B cell (primary cell): ENCODE measurements at regions not wholly inside any gene's neighbourhood (a gene's known extent, or its start where the extent isn't known, plus 50 kb on each side); places are given as distances from the start of the nearest gene placed in this dataset.

Source experiments
- ATAC-seq: fragments of 200-7000 bp; cut with Tn5 transposase; one replicate; pipeline ENCODE4 v1.10.0; 2021; ENCODE audit warnings: low read depth, mild to moderate bottlenecking, moderate number of reproducible peaks, moderate library complexity
- CTCF ChIA-PET: fragments of 350-600 bp; sonication (Branson Sonifier 250); formaldehyde crosslinking; loops from one replicate; lab custom pipeline; 2021; ENCODE audit warnings: antibody characterized with exemption, inconsistent platforms; lab: Charles Lee
- POLR2A ChIA-PET: fragments of 350-600 bp; sonication (Branson Sonifier 250); formaldehyde crosslinking; loops from one replicate; lab custom pipeline; 2021; ENCODE audit warnings: antibody characterized with exemption; lab: Charles Lee
- DNase-seq: peaks from one replicate; pipeline ENCODE4 v3.0.0; 2013
- H2AFZ ChIP-seq: 2 replicates; pipeline ENCODE4 v1.6.1; 2012; ENCODE audit warnings: mild to moderate bottlenecking, low read depth, low read length; ENCODE audit not compliant: insufficient read depth, poor library complexity, severe bottlenecking
- H3K27ac ChIP-seq, 2 donors: 1 replicate in 1 of 2; 2 replicates in 1 of 2; pipeline ENCODE4 v1.5.1; 2012 to 2013; ENCODE audit warnings: low read length in 2 of 2, mild to moderate bottlenecking in 2 of 2, moderate library complexity in 1 of 2
- H3K27me3 ChIP-seq, 4 experiments: fragments of 200-600 bp in 1 of 4; sonication (generic) in 1 of 4; replicated peaks in 1 of 4; 1 replicate in 2 of 4; 2 replicates in 2 of 4; pipeline versions ENCODE4 v1.6.1 to v1.7.0; 2013 to 2016; ENCODE audit warnings: low read length in 3 of 4, mild to moderate bottlenecking in 2 of 4, mixed read lengths in 1 of 4, moderate library complexity in 1 of 4; ENCODE audit not compliant: insufficient read depth in 4 of 4, control insufficient read depth in 3 of 4; ENCODE audit errors: control extremely low read depth in 1 of 4
- H3K36me3 ChIP-seq, 2 experiments: replicated peaks in 1 of 2; 1 replicate in 1 of 2; 2 replicates in 1 of 2; pipeline versions ENCODE4 v1.6.1 to v1.7.1; 2013; ENCODE audit warnings: low read length in 1 of 2; ENCODE audit not compliant: insufficient read depth in 2 of 2, control insufficient read depth in 1 of 2; ENCODE audit errors: control extremely low read depth in 1 of 2, extremely low read depth in 1 of 2
- H3K4me1 ChIP-seq, 2 donors: fragments of 200-600 bp in 1 of 2; sonication (generic) in 1 of 2; 1 replicate in 1 of 2; 2 replicates in 1 of 2; pipeline versions ENCODE4 v1.5.1 to v1.6.1; 2013 to 2017; ENCODE audit warnings: low read length in 2 of 2; ENCODE audit not compliant: control insufficient read depth in 2 of 2, insufficient read depth in 2 of 2
- H3K4me2 ChIP-seq: replicated peaks from 2 replicates; pipeline ENCODE3; 2012; ENCODE audit warnings: mild to moderate bottlenecking, low read depth, low read length; ENCODE audit not compliant: poor library complexity, severe bottlenecking
- H3K4me3 ChIP-seq, 5 experiments: fragments of 200-600 bp in 1 of 5; sonication (generic) in 1 of 5; 1 replicate in 3 of 5; 2 replicates in 2 of 5; pipeline versions ENCODE4 v1.5.1 to v1.7.0; 2011 to 2016; ENCODE audit warnings: low read length in 4 of 5, mild to moderate bottlenecking in 4 of 5, low read depth in 2 of 5, control low read depth in 1 of 5, moderate library complexity in 1 of 5; ENCODE audit not compliant: insufficient read depth in 1 of 5; ENCODE audit errors: control extremely low read depth in 1 of 5, extremely low read depth in 1 of 5
- H3K79me2 ChIP-seq: fragments of 200-600 bp; sonication (generic); one replicate; pipeline ENCODE4 v1.6.0; 2016; ENCODE audit warnings: low read length; ENCODE audit not compliant: control insufficient read depth, insufficient read depth
- H3K9ac ChIP-seq: fragments of 200-600 bp; sonication (generic); 2 replicates; pipeline ENCODE4 v1.6.1; 2017; ENCODE audit warnings: mild to moderate bottlenecking, low read length, moderate library complexity
- H3K9me3 ChIP-seq, 3 donors: one replicate each; pipeline versions ENCODE4 v1.6.1 to v1.7.1; 2013; ENCODE audit warnings: low read length in 2 of 3; ENCODE audit not compliant: control insufficient read depth in 2 of 3, insufficient read depth in 1 of 3; ENCODE audit errors: control extremely low read depth in 1 of 3
- H4K20me1 ChIP-seq: 2 replicates; pipeline ENCODE4 v1.6.0; 2012; ENCODE audit warnings: mild to moderate bottlenecking, low read length; ENCODE audit not compliant: insufficient read depth, control insufficient read depth, poor library complexity, severe bottlenecking
- H3K27ac Mint-ChIP-seq: one replicate; pipeline ENCODE4 v1.8.0; 2021; ENCODE audit warnings: mixed read lengths
- H3K27me3 Mint-ChIP-seq: one replicate; pipeline ENCODE4 v1.8.0; 2021; ENCODE audit warnings: mixed read lengths
- H3K4me1 Mint-ChIP-seq: one replicate; pipeline ENCODE4 v1.8.0; 2021; ENCODE audit warnings: mixed read lengths
- H3K4me3 Mint-ChIP-seq: one replicate; pipeline ENCODE4 v1.8.0; 2021; ENCODE audit warnings: mixed read lengths
- H3K9me3 Mint-ChIP-seq: one replicate; pipeline ENCODE4 v1.8.0; 2022; ENCODE audit warnings: mixed read lengths; ENCODE audit not compliant: insufficient read depth
- CTCF ChIP-seq: fragments of 200-600 bp; IDR thresholded peaks from one replicate; pipeline ENCODE4 v1.8.0; 2022; ENCODE audit warnings: antibody characterized with exemption, mild to moderate bottlenecking
- EZH2 ChIP-seq: IDR thresholded peaks from 2 replicates; pipeline ENCODE4 v1.6.1; 2012; ENCODE audit warnings: borderline replicate concordance, low read depth, mild to moderate bottlenecking, moderate library complexity, low read length; ENCODE audit not compliant: insufficient read depth, poor library complexity, severe bottlenecking
- WGBS: methylation state at CpG from one replicate; pipeline ENCODE4 v1.1.5; 2013; ENCODE audit warnings: missing lambda C conversion rate; ENCODE audit not compliant: insufficient coverage; 5-methylcytosine and 5-hydroxymethylcytosine counted together
- intact Hi-C: fragments of 100-400 bp; cut with micrococcal nuclease; formaldehyde crosslinking; loops from one replicate; pipeline ENCODE4 v1.10.0; 2022

DNA sequence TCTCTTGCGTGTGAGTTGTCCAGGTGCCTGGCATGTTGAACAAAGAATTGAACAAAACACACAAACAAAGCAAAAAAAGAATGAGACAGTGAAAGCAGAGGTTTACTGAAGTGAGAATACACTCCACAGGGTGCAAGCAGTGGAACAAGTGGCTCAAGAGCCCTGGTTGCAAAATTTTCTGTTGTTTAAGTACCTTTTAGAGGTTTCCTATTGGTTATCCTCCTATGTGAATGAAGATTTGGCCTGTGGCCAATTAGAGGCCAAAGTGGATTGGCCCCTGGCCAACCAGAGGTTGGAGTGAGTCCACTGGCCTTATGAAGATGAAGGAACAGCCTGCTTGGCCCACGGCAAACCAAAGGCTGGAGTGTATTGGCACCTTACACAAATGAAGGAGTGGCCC is 1188.5 kb upstream of the NRXN1 start:
- CTCF ChIA-PET: no interaction called here
- TF ChIP-seq EZH2: no peak
- TF ChIP-seq CTCF: no peak
- Mint-ChIP-seq H3K9me3 (no peaks in the 10 kb centered on the region), H3K4me3 (no peak overlapping the region), H3K27ac (no peak overlapping the region), H3K4me1 (no peaks in the 10 kb centered on the region), H3K27me3 (no peaks in the 10 kb centered on the region)
- Histone ChIP-seq H4K20me1 (no peaks in the 10 kb centered on the region), H3K27ac (no peak overlapping the region), H3K79me2 (no peaks in the 10 kb centered on the region), H3K4me2 (no peak overlapping the region), H2AFZ (no peak overlapping the region), H3K27me3 (no peaks in the 10 kb centered on the region), H3K9ac (no peak overlapping the region), H3K4me1 (no peaks in the 10 kb centered on the region), H3K4me3 (no peak overlapping the region), H3K36me3 (no peaks in the 10 kb centered on the region), H3K9me3 (no peaks in the 10 kb centered on the region)
- ATAC-seq: no peak
- no peak for DNase-seq
- intact Hi-C loops: no loop called here
- 88% methylated on average over 1 of the region's 2 CpGs for WGBS
- POLR2A ChIA-PET: no interaction called here

- no peak overlapping the region for H2AFZ ChIP-seq
- Mint-ChIP-seq H3K27ac (no peak overlapping the region), H3K9me3 (peaks cover 2% of the 10 kb centered on the region), H3K4me1 (no peaks in the 10 kb centered on the region), H3K4me3 (no peak overlapping the region), H3K27me3 (no peaks in the 10 kb centered on the region)
- H3K9ac ChIP-seq: no peak overlapping the region
- CTCF ChIA-PET: no interaction called here
- TF ChIP-seq EZH2: no peak
- TF ChIP-seq CTCF: no peak
- DNase-seq (no peak), ATAC-seq (no peak)
- no peak overlapping the region for H3K27ac ChIP-seq
- H3K27me3 ChIP-seq: no peaks in the 10 kb centered on the region
- no peaks in the 10 kb centered on the region for H3K79me2 ChIP-seq
- no CpG with 5 or more reads among the region's 2 CpGs for WGBS
- H3K4me2 ChIP-seq: no peak overlapping the region
- H3K9me3 ChIP-seq: no peaks in the 10 kb centered on the region
- H3K4me3 ChIP-seq: no peak overlapping the region
- intact Hi-C loops: no loop called here
- no peaks in the 10 kb centered on the region for H4K20me1 ChIP-seq
- no peaks in the 10 kb centered on the region for H3K36me3 ChIP-seq
- H3K4me1 ChIP-seq: no peaks in the 10 kb centered on the region
- POLR2A ChIA-PET: no interaction called here
These were observed 1178.7 kb upstream of the NRXN1 start for GRCh38 chr2:52210611-52211010.
